Spleen (tissue), 7 donors: ENCODE measurements at regions not wholly inside any gene's neighbourhood (a gene's known extent, or its start where the extent isn't known, plus 50 kb on each side); places are given as distances from the start of the nearest gene placed in this dataset.

Source experiments
- CTCF ChIP-seq, 11 experiments: fragments of 200-600 bp in 7 of 11; fragments of 450-650 bp in 4 of 11; sonication (generic) in 4 of 11; IDR thresholded peaks in 8 of 11; conservative IDR thresholded peaks in 3 of 11; 1 replicate in 7 of 11; 2 replicates in 4 of 11; pipeline versions ENCODE4 v1.4.0 to v1.8.0; 2016 to 2021; ENCODE audit warnings: antibody characterized with exemption in 11 of 11, inconsistent platforms in 4 of 11, mild to moderate bottlenecking in 1 of 11
- POLR2AphosphoS5 ChIP-seq, 3 donors: sonication (generic); formaldehyde crosslinking; IDR thresholded peaks; one replicate each; pipeline ENCODE4 v1.5.1; 2017; ENCODE audit warnings: antibody characterized with exemption in 3 of 3
- donor health status: DM: no; HTN: no; CAD: no; lungs with moderate emphysema.
- donor health status: DM: no; HTN: no; CAD: no.
- donor health status: DM: no; HTN: no; CAD: no.

- TF ChIP-seq CTCF (IDR thresholded peaks at IDR 0.05 in 8 of 11, conservative IDR thresholded peaks at IDR 0.05 in 3 of 11) = no peak
- TF ChIP-seq POLR2AphosphoS5 (IDR thresholded peaks at IDR 0.05) = no peak
Measured at GRCh38 chr20:47926731-47927130, 141.4 kb upstream of the SULF2 start.
